Peyer's patch (tissue), 4 donors: ENCODE measurements at regions not wholly inside any gene's neighbourhood (a gene's known extent, or its start where the extent isn't known, plus 50 kb on each side); places are given as distances from the start of the nearest gene placed in this dataset.
A peak's percentile ranks its signal among the peaks of the same experiment; 100 is the strongest.

Experiments used
- DNase-seq, 3 donors: peaks; one replicate each; pipeline ENCODE4 v3.0.0-alpha.2; 2017 to 2019
- H3K27ac ChIP-seq, 4 donors: fragments of 200-600 bp; sonication (generic); one replicate each; pipeline ENCODE4 v1.5.1; 2016 to 2019
- H3K27me3 ChIP-seq, 2 donors: fragments of 200-600 bp; sonication (generic); one replicate each; pipeline ENCODE4 v1.5.1; 2019
- H3K36me3 ChIP-seq, 3 donors: fragments of 200-600 bp; sonication (generic); one replicate each; pipeline ENCODE4 v1.5.1; 2016 to 2019
- H3K4me1 ChIP-seq, 4 donors: fragments of 200-600 bp; sonication (generic); one replicate each; pipeline ENCODE4 v1.5.1; 2016 to 2019
- H3K4me3 ChIP-seq, 4 donors: fragments of 200-600 bp; sonication (generic); 1 replicate in 3 of 4; 2 replicates in 1 of 4; pipeline ENCODE4 v1.5.1; 2016 to 2019; ENCODE audit warnings: mild to moderate bottlenecking in 1 of 4
- H3K9me3 ChIP-seq, 4 donors: fragments of 200-600 bp; sonication (generic); one replicate each; pipeline ENCODE4 v1.5.1; 2016 to 2019; ENCODE audit warnings: mild to moderate bottlenecking in 1 of 4
- POLR2A ChIP-seq, 2 donors: fragments of 450-650 bp; IDR thresholded peaks; one replicate each; pipeline ENCODE4 v1.5.1; 2017; ENCODE audit warnings: antibody characterized with exemption in 2 of 2, mild to moderate bottlenecking in 2 of 2, moderate library complexity in 2 of 2
- TF ChIP-seq, protein P1 (sequence below), 6 experiments: fragments of 450-650 bp in 4 of 6; fragments of 200-600 bp in 2 of 6; sonication (generic) in 1 of 6; IDR thresholded peaks; one replicate each; pipeline ENCODE4 v1.5.1; 2017 to 2019; ENCODE audit warnings: antibody characterized with exemption in 6 of 6, mild to moderate bottlenecking in 3 of 6, moderate library complexity in 1 of 6

DNA sequence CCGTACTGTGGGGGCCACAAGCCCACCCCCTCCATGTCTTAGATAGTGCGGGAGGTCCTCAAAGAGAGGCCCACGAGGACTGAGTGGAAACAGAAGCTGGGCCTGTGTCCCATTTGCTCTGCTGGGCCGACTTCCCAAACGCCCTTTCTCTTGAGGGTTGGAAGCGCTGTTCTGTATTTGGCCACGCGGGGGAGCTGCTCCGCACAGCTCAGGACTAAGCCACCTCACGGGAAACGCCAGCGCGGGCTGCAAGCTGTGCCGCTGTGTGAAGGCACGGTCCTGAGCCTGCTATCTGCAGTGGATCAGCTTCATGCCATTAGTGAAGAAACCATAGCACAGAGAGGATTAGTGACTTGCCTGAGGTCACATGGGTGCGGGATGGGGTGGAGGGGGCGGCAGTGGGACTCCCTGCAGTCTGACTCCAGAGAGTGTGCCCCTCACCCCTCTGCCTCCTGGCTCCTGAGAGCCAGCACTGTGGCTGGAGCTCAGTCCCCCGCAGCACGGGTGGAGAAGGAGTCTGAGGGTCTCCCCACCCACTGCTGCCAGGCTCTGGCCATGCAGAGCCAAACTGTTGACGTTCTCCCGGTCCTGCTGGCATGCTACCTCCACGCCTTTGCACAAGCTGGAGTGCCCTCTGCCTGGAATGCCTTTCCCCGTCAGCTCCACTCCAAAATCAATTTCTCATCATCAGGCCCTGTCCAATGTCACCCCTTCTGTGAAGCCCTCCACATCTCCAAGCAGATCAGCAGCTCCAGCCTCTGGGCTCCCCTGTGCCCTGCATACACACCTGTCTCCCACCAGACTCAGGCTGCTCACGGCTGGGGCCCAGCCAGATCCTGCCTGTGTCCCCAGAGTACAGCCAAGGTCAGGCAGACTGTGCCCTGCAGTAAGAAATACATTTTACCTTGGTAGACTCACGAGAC, 51.5 kb upstream of the LRRC32 start:
- H3K27me3 ChIP-seq, result no peaks in the 10 kb centered on the region
- H3K9me3 ChIP-seq, result no peaks in the 10 kb centered on the region
- peaks cover 0 to 6% (median 2%) of the 10 kb centered on the region in 4 donors for H3K4me1 ChIP-seq
- peak overlapping the region in 2 of 4 donors; percentile 0 to 22 for H3K4me3 ChIP-seq
- DNase-seq, result peak; percentile 67 to 93 (median 88)
- H3K36me3 ChIP-seq, result no peaks in the 10 kb centered on the region
- TF ChIP-seq POLR2A (IDR thresholded peaks at IDR 0.05), result no peak
- TF ChIP-seq, protein P1, sequence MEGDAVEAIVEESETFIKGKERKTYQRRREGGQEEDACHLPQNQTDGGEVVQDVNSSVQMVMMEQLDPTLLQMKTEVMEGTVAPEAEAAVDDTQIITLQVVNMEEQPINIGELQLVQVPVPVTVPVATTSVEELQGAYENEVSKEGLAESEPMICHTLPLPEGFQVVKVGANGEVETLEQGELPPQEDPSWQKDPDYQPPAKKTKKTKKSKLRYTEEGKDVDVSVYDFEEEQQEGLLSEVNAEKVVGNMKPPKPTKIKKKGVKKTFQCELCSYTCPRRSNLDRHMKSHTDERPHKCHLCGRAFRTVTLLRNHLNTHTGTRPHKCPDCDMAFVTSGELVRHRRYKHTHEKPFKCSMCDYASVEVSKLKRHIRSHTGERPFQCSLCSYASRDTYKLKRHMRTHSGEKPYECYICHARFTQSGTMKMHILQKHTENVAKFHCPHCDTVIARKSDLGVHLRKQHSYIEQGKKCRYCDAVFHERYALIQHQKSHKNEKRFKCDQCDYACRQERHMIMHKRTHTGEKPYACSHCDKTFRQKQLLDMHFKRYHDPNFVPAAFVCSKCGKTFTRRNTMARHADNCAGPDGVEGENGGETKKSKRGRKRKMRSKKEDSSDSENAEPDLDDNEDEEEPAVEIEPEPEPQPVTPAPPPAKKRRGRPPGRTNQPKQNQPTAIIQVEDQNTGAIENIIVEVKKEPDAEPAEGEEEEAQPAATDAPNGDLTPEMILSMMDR (IDR thresholded peaks at IDR 0.05), result peak; percentile 43 to 90 (median 82)
- H3K27ac ChIP-seq, result no peak overlapping the region

DNA sequence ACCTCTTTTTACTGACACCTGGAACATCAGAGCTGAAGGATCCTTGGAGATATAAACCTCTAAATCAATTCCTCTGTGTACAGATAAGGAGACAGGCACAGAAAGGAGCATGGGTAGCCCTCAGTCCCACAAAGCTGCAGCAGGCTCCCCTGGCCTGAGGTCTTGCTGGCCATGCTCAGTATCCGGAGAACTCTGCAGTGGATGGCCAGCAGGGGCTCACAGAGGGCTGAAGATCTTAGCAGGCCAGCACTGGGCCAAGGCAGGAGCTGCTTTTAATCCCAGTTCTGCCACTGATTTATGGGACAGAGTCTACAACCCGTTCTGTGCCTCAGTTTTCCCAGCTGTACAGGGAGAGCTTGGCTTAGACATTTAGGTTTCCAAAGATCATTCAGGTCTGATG, 52.6 kb upstream of the LRRC32 start:
- no peak for DNase-seq
- Histone ChIP-seq H3K36me3 (no peaks in the 10 kb centered on the region), H3K4me3 (no peak overlapping the region), H3K27ac (no peak overlapping the region), H3K9me3 (no peaks in the 10 kb centered on the region), H3K27me3 (no peaks in the 10 kb centered on the region), H3K4me1 (peaks cover 0 to 6% (median 2%) of the 10 kb centered on the region in 4 donors)
- TF ChIP-seq, protein P1 (IDR thresholded peaks at IDR 0.05), result no peak
- no peak for TF ChIP-seq POLR2A (IDR thresholded peaks at IDR 0.05)

DNA sequence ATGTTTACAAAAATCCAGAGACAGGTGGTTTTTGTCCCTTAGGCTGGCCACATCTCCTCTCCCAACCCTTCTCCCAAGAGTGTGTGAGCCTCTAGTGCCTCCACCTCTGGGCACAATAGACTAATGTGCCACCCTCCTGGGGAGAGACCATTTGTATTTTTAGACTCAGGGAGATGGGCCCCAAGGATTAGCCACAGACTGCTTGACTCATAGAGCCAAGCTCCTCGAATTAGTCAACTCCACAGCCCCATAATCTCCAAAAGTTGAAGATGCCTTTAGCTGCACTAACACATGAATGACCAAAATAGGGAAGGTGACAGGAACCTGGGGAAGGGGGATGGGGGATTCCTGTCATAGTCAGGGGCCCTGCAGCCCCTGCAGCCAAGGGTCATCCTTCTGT, 53.0 kb upstream of the LRRC32 start:
- no peak overlapping the region for H3K27ac ChIP-seq
- TF ChIP-seq, protein P1 (IDR thresholded peaks at IDR 0.05), result no peak
- no peak for TF ChIP-seq POLR2A (IDR thresholded peaks at IDR 0.05)
- H3K9me3 ChIP-seq, result no peaks in the 10 kb centered on the region
- H3K36me3 ChIP-seq, result no peaks in the 10 kb centered on the region
- no peaks in the 10 kb centered on the region for H3K27me3 ChIP-seq
- DNase-seq, result no peak
- no peak overlapping the region for H3K4me3 ChIP-seq
- peaks cover 0 to 6% (median 2%) of the 10 kb centered on the region in 4 donors for H3K4me1 ChIP-seq

DNA sequence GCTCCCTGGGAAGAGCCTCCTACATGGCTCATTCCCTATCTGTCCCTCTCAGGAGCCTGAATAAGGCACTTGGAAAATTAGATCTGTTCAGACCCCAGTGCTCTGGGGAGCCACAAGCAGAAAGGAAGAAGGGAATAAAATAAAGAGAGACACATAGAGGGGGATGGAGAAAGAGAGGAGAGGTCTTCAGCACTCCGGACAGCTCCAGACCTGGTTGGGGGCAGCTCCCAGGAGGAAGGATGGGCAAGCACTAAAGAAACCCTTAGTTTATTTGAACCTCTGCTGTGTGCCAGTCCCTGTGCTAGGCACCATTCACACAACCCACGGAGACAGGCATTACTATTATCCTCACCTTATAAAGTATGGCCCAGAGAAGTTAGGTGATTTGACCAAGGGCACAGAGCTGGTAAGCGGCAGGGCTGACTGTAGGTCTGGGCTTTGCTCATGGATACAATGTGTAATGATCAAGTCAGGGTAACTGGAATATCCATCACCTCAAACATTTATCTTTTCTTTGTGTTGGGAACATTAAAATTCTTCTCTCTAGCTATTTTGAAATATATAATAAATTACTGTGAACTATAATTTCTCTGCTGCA, 53.7 kb upstream of the LRRC32 start:
- H3K27ac ChIP-seq, result no peak overlapping the region

DNA sequence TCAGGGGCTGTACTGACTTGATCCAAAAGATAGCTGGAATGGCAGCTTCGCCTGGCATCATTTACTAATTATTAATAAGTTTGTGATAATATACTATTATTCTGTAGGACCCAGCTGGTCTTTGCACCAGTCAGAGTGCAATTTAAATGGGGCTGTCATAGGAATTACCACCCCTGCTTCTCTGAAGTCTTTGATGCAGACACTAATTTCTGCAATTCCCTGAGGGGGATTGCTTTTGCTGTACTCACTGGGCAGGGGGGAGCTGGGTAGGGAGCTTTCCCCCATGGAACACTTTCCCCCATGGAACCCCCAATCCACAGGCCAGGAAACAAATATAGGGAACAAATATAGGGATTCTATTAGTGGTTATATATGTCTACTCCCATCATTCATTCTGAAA, 54.9 kb upstream of the TSKU start:
- no peak overlapping the region for H3K27ac ChIP-seq
- no peaks in the 10 kb centered on the region for H3K4me1 ChIP-seq
- no peak overlapping the region for H3K4me3 ChIP-seq
- TF ChIP-seq, protein P1 (IDR thresholded peaks at IDR 0.05), result no peak
- TF ChIP-seq POLR2A (IDR thresholded peaks at IDR 0.05), result no peak
- H3K36me3 ChIP-seq, result no peaks in the 10 kb centered on the region
- no peaks in the 10 kb centered on the region for H3K27me3 ChIP-seq
- DNase-seq, result no peak
- no peaks in the 10 kb centered on the region for H3K9me3 ChIP-seq

More for the DNA sequence above, 53.7 kb upstream of the LRRC32 start:
- TF ChIP-seq POLR2A (IDR thresholded peaks at IDR 0.05), result no peak
- TF ChIP-seq, protein P1 (IDR thresholded peaks at IDR 0.05), result no peak
- Histone ChIP-seq H3K36me3 (no peaks in the 10 kb centered on the region), H3K4me1 (peaks cover 0 to 6% (median 2%) of the 10 kb centered on the region in 4 donors), H3K4me3 (no peak overlapping the region), H3K9me3 (no peaks in the 10 kb centered on the region), H3K27me3 (no peaks in the 10 kb centered on the region)
- DNase-seq, result no peak
